ENCODE measurements at regions not wholly inside any gene's neighbourhood (a gene's known extent, or its start where the extent isn't known, plus 50 kb on each side); places are given as distances from the start of the nearest gene placed in this dataset.

DNA sequence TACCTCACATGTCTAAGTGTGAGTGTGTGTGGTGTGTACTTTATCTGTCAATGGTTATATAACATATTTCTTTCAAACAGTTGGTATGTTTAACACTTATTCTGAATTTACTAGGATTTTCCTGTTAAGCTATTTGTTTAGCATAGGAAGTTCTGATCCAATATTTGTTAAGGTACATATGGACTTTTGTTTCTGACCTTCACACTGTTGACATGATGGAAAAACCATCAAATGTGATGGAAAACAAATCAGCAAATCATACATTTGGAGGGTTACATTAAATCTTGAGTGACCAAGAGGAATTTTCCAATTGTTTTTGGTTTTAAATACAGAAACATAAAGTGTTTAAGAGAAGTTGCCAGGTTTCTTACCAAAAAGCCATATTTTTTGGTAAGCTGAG is 638.9 kb downstream of the STK39 start:
- Histone ChIP-seq H3K9me3 (no peaks in the 10 kb centered on the region), H3K36me3 (no peaks in the 10 kb centered on the region), H3K4me3 (no peak overlapping the region), H3K27me3 (no peaks in the 10 kb centered on the region), H3K4me1 (no peaks in the 10 kb centered on the region), H3K27ac (no peak overlapping the region)
- TF ChIP-seq CTCF (IDR thresholded peaks at IDR 0.05) = no peak
- DNase-seq (ENCODE audit: low spot score) = no peak

- H3K36me3 ChIP-seq = no peaks in the 10 kb centered on the region
- DNase-seq (ENCODE audit: low spot score) = no peak
- no peak overlapping the region for H3K4me3 ChIP-seq
- H3K9me3 ChIP-seq = no peaks in the 10 kb centered on the region
- H3K27me3 ChIP-seq = no peaks in the 10 kb centered on the region
- H3K27ac ChIP-seq = no peak overlapping the region
- TF ChIP-seq CTCF (IDR thresholded peaks at IDR 0.05) = no peak
- H3K4me1 ChIP-seq = no peaks in the 10 kb centered on the region
Measured at GRCh38 chr2:167607731-167608130, 639.7 kb downstream of the STK39 start.

GRCh38 chr2:167607211-167607610 is 640.2 kb downstream of the STK39 start:
- no peak for DNase-seq (ENCODE audit: low spot score)
- TF ChIP-seq CTCF (IDR thresholded peaks at IDR 0.05) = no peak
- Histone ChIP-seq H3K4me3 (no peak overlapping the region), H3K27me3 (no peaks in the 10 kb centered on the region), H3K4me1 (no peaks in the 10 kb centered on the region), H3K36me3 (no peaks in the 10 kb centered on the region), H3K9me3 (no peaks in the 10 kb centered on the region), H3K27ac (no peak overlapping the region)

DNA sequence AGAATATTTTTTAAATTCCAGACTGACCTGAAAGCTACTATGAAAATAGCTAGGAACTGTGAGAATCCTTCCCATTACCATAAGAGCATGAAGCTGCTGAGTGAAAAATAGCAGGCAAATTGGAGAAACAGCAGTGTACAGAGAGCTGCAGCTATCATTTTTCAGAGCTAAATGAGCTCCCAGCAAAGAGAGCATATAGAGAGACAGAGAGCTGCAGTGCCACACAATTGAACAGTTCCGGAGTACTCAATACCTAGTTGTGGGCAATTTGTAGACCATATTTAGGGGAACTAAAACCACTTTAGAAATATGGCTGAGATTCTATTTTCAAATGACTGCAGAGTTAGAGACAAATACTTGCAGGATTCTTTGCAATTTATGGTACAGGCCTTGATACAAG is 645.3 kb downstream of the STK39 start:
- H3K36me3 ChIP-seq = no peaks in the 10 kb centered on the region
- no peak for TF ChIP-seq CTCF (IDR thresholded peaks at IDR 0.05)
- H3K27ac ChIP-seq = no peak overlapping the region
- DNase-seq (ENCODE audit: low spot score) = no peak
- no peaks in the 10 kb centered on the region for H3K4me1 ChIP-seq
- H3K9me3 ChIP-seq = no peaks in the 10 kb centered on the region
- H3K27me3 ChIP-seq = no peaks in the 10 kb centered on the region
- H3K4me3 ChIP-seq = no peak overlapping the region

DNA sequence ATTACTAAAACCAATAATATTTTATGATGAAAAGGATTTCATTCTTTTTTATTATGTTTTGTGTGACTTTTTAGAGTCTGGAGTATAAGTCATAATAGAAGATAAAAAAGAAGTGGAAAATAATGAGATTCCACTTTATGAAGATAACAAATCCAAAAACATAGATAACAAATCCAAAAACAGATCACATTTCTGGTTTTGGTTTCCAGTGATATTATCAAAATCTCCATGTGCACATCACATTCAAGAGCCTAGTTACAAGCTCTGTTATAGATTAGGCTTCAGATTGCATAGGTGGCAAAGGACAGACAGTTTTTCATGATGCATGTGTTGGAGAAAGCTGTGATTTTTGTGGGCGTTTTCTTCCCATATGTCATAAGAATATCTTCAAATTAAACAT is 648.2 kb downstream of the STK39 start:
- Histone ChIP-seq H3K27ac (no peak overlapping the region), H3K36me3 (no peaks in the 10 kb centered on the region), H3K27me3 (no peaks in the 10 kb centered on the region), H3K9me3 (no peaks in the 10 kb centered on the region), H3K4me1 (no peaks in the 10 kb centered on the region), H3K4me3 (no peak overlapping the region)
- no peak for TF ChIP-seq CTCF (IDR thresholded peaks at IDR 0.05)
- no peak for DNase-seq (ENCODE audit: low spot score)

DNA sequence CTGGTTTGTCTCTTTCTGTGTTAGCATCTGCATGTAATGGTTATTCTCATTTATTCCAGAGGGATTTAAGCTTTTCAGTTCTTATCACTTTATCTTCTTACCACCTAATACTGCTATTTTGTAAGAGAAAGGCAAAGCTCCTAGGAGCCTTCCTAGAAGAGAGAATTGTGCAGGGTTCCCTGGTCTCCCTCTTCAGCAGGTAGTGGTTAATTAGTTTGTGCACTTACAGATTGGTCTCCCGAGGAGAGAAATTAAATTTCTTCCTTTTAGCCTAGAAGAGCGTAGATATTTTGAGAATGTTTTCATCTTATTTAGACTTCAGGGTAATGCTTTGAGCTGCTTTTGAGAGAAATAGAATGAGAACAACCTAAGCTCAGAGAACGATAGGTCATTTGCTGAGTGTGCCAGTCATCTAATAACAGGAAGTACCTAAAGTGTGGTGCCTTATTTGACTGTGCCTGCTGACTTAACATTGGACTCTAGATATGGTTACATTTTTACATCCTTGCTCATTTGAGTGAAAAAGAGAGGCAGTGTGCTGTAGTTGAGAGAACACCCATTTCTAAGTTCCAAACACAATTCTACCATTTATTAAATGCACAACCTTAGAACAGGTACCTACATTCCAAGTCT is 651.4 kb downstream of the STK39 start:
- Histone ChIP-seq H3K9me3 (no peaks in the 10 kb centered on the region), H3K27me3 (no peaks in the 10 kb centered on the region), H3K4me3 (no peak overlapping the region), H3K27ac (no peak overlapping the region), H3K4me1 (no peaks in the 10 kb centered on the region), H3K36me3 (no peaks in the 10 kb centered on the region)
- no peak for TF ChIP-seq CTCF (IDR thresholded peaks at IDR 0.05)
- no peak for DNase-seq (ENCODE audit: low spot score)
